Loucy (cell line): ENCODE measurements at regions not wholly inside any gene's neighbourhood (a gene's known extent, or its start where the extent isn't known, plus 50 kb on each side); places are given as distances from the start of the nearest gene placed in this dataset.

Experiments used
- H2AFZ ChIP-seq: fragments of 200-600 bp; sonication (generic); 2 replicates; pipeline ENCODE4 v1.6.0; 2016; ENCODE audit warnings: antibody characterized with exemption, mild to moderate bottlenecking, low read length, moderate library complexity
- H3F3A ChIP-seq: fragments of 200-600 bp; 2 replicates; pipeline ENCODE4 v1.6.0; 2016; ENCODE audit warnings: antibody characterized with exemption, low read depth, mild to moderate bottlenecking
- H3K27me3 ChIP-seq: fragments of 200-600 bp; sonication (generic); 2 replicates; pipeline ENCODE4 v1.6.1; 2014; ENCODE audit warnings: low read length, mild to moderate bottlenecking; ENCODE audit not compliant: insufficient read depth, poor library complexity, severe bottlenecking
- H3K36me3 ChIP-seq: fragments of 200-600 bp; sonication (generic); 2 replicates; pipeline ENCODE4 v1.6.1; 2016; ENCODE audit warnings: low read length; ENCODE audit not compliant: insufficient read depth
- H3K4me1 ChIP-seq: fragments of 200-600 bp; sonication (generic); 2 replicates; pipeline ENCODE4 v1.5.1; 2014; ENCODE audit warnings: low read length, mild to moderate bottlenecking; ENCODE audit not compliant: insufficient read depth, poor library complexity, severe bottlenecking
- H3K4me2 ChIP-seq: fragments of 200-600 bp; sonication (generic); 2 replicates; pipeline ENCODE4 v1.6.0; 2014; ENCODE audit warnings: antibody characterized with exemption, low read length, low read depth, mild to moderate bottlenecking; ENCODE audit not compliant: poor library complexity, severe bottlenecking
- H3K4me3 ChIP-seq: fragments of 200-600 bp; sonication (generic); 2 replicates; pipeline ENCODE4 v1.5.1; 2014; ENCODE audit warnings: low read length, mild to moderate bottlenecking, mixed read lengths; ENCODE audit not compliant: poor library complexity, severe bottlenecking
- H3K79me2 ChIP-seq: fragments of 200-600 bp; sonication (generic); 2 replicates; pipeline ENCODE4 v1.6.1; 2014; ENCODE audit warnings: low read length; ENCODE audit not compliant: insufficient read depth
- H3K9ac ChIP-seq: fragments of 200-600 bp; sonication (generic); 2 replicates; pipeline ENCODE4 v1.6.0; 2014; ENCODE audit warnings: mild to moderate bottlenecking, low read depth, low read length, moderate library complexity; ENCODE audit not compliant: poor library complexity, severe bottlenecking
- H3K9me2 ChIP-seq: fragments of 200-600 bp; sonication (generic); replicated peaks from 2 replicates; pipeline ENCODE4 v1.6.1; 2016; ENCODE audit warnings: low read depth, low read length, mixed read lengths
- H3K9me3 ChIP-seq: fragments of 200-600 bp; sonication (generic); 2 replicates; pipeline ENCODE4 v1.6.1; 2014; ENCODE audit warnings: mild to moderate bottlenecking, antibody characterized with exemption, low read length, low read depth; ENCODE audit not compliant: insufficient read depth
- H4K20me1 ChIP-seq: fragments of 200-600 bp; sonication (generic); 2 replicates; pipeline ENCODE4 v1.6.0; 2014; ENCODE audit warnings: antibody characterized with exemption, low read length, mild to moderate bottlenecking; ENCODE audit not compliant: insufficient read depth, poor library complexity, severe bottlenecking
- CTCF ChIP-seq: fragments of 200-600 bp; sonication (generic); conservative IDR thresholded peaks from 2 replicates; pipeline ENCODE4 v1.5.1; 2014; ENCODE audit warnings: mild to moderate bottlenecking, antibody characterized with exemption, low read length
- EZH2phosphoT487 ChIP-seq: fragments of 200-600 bp; IDR thresholded peaks from 2 replicates; pipeline ENCODE4 v1.6.1; 2018; ENCODE audit warnings: antibody characterized with exemption, mild to moderate bottlenecking, moderate library complexity, borderline replicate concordance

- Histone ChIP-seq H3F3A (no peaks in the 10 kb centered on the region), H3K36me3 (no peaks in the 10 kb centered on the region), H4K20me1 (no peaks in the 10 kb centered on the region), H3K4me3 (no peak overlapping the region), H3K79me2 (no peaks in the 10 kb centered on the region), H3K4me1 (no peaks in the 10 kb centered on the region), H3K27me3 (no peaks in the 10 kb centered on the region), H3K9me3 (no peaks in the 10 kb centered on the region), H2AFZ (no peak overlapping the region), H3K9me2 (no peaks in the 10 kb centered on the region), H3K4me2 (no peak overlapping the region), H3K9ac (no peak overlapping the region)
- no peak for TF ChIP-seq CTCF
- no peak for TF ChIP-seq EZH2phosphoT487
Measured at GRCh38 chrX:99522450-99522849, 887.6 kb downstream of the PCDH19 start.

- Histone ChIP-seq H3K9ac (no peak overlapping the region), H3K4me3 (no peak overlapping the region)
- no peak for TF ChIP-seq CTCF
- no peak for TF ChIP-seq EZH2phosphoT487
Measured at GRCh38 chrX:99507768-99508167, 902.3 kb downstream of the PCDH19 start.

GRCh38 chrX:99495453-99495852, 914.6 kb downstream of the PCDH19 start:
- H3K9me3 ChIP-seq, result no peaks in the 10 kb centered on the region
- H2AFZ ChIP-seq, result no peak overlapping the region
- TF ChIP-seq EZH2phosphoT487 (no peak), CTCF (no peak)
- no peak overlapping the region for H3K9ac ChIP-seq
- no peaks in the 10 kb centered on the region for H3K36me3 ChIP-seq
- H3F3A ChIP-seq, result no peaks in the 10 kb centered on the region
- no peaks in the 10 kb centered on the region for H3K9me2 ChIP-seq
- H3K4me2 ChIP-seq, result no peak overlapping the region
- no peaks in the 10 kb centered on the region for H3K4me1 ChIP-seq
- no peaks in the 10 kb centered on the region for H4K20me1 ChIP-seq
- no peaks in the 10 kb centered on the region for H3K79me2 ChIP-seq
- no peaks in the 10 kb centered on the region for H3K27me3 ChIP-seq
- H3K4me3 ChIP-seq, result no peak overlapping the region

More at GRCh38 chrX:99507768-99508167, 902.3 kb downstream of the PCDH19 start:
- H2AFZ ChIP-seq, result no peak overlapping the region
- no peaks in the 10 kb centered on the region for H3F3A ChIP-seq
- no peaks in the 10 kb centered on the region for H3K4me1 ChIP-seq
- no peaks in the 10 kb centered on the region for H4K20me1 ChIP-seq
- no peaks in the 10 kb centered on the region for H3K27me3 ChIP-seq
- H3K9me2 ChIP-seq, result no peaks in the 10 kb centered on the region
- no peaks in the 10 kb centered on the region for H3K36me3 ChIP-seq
- H3K79me2 ChIP-seq, result no peaks in the 10 kb centered on the region
- H3K9me3 ChIP-seq, result no peaks in the 10 kb centered on the region
- H3K4me2 ChIP-seq, result no peak overlapping the region
